ENCODE measurements at regions not wholly inside any gene's neighbourhood (a gene's known extent, or its start where the extent isn't known, plus 50 kb on each side); places are given as distances from the start of the nearest gene placed in this dataset.

DNA sequence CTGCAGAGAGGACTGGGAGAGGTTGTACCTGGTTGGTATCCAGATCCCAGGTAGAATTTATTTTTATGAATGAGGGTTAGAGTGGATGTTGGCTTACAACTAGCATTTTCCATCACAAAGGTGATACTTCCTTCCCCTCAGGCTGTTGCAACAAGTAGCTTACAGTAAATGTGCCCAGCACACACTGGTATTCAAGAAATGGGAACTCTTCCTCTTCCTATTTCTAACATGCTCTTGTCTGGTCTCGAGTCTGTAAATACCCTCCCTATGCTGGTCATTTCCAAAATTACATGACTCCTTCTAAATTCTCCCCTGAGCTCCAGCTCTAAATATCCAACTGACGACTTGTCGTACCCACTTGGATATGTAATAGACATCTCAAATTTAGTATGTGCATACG lies 90.1 kb upstream of the FOXC1 start:
- TF ChIP-seq, protein P1, sequence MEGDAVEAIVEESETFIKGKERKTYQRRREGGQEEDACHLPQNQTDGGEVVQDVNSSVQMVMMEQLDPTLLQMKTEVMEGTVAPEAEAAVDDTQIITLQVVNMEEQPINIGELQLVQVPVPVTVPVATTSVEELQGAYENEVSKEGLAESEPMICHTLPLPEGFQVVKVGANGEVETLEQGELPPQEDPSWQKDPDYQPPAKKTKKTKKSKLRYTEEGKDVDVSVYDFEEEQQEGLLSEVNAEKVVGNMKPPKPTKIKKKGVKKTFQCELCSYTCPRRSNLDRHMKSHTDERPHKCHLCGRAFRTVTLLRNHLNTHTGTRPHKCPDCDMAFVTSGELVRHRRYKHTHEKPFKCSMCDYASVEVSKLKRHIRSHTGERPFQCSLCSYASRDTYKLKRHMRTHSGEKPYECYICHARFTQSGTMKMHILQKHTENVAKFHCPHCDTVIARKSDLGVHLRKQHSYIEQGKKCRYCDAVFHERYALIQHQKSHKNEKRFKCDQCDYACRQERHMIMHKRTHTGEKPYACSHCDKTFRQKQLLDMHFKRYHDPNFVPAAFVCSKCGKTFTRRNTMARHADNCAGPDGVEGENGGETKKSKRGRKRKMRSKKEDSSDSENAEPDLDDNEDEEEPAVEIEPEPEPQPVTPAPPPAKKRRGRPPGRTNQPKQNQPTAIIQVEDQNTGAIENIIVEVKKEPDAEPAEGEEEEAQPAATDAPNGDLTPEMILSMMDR (IDR thresholded peaks at IDR 0.05; ENCODE audit: low read length): no peak
- TF ChIP-seq EZH2phosphoT487 (IDR thresholded peaks at IDR 0.05; ENCODE audit: low read length): no peak
- no peak for TF ChIP-seq EZH2 (optimal IDR thresholded peaks at IDR 0.05; ENCODE audit: low read depth, low read length)
